ENCODE measurements at regions not wholly inside any gene's neighbourhood (a gene's known extent, or its start where the extent isn't known, plus 50 kb on each side); places are given as distances from the start of the nearest gene placed in this dataset.

- TF ChIP-seq CTCF (IDR thresholded peaks at IDR 0.05), result no peak
- no peak for TF ChIP-seq POLR2A (IDR thresholded peaks at IDR 0.05)
- no peak for TF ChIP-seq POLR2AphosphoS5 (IDR thresholded peaks at IDR 0.05)
Observed at GRCh38 chr11:19579957-19580356, 132.7 kb upstream of the NAV2 start.

All from gastroesophageal sphincter (tissue), 3 donors.